ENCODE measurements at regions not wholly inside any gene's neighbourhood (a gene's known extent, or its start where the extent isn't known, plus 50 kb on each side); places are given as distances from the start of the nearest gene placed in this dataset.
"Not testable (repeated sequence)": the region's sequence is repeated elsewhere in the genome, so short reads cannot be mapped to it uniquely, and the experiment has no call there.

GRCh38 chr7:66461397-66461796 lies 167.3 kb upstream of the KCTD7 start:
- not testable (repeated sequence) for H2AK5ac ChIP-seq (ENCODE audit: low read length); H3K4me3 ChIP-seq (ENCODE audit: low read depth, low read length); H3K27me3 ChIP-seq (ENCODE audit: insufficient read depth, low read length); H2BK120ac ChIP-seq (ENCODE audit: insufficient read depth, low read length, poor library complexity); H2AFZ ChIP-seq (ENCODE audit: insufficient read depth, low read length, poor library complexity); H3K18ac ChIP-seq (ENCODE audit: low read length); H2BK12ac ChIP-seq (ENCODE audit: low read length); H4K12ac ChIP-seq (ENCODE audit: low read depth, low read length); H3K4ac ChIP-seq (ENCODE audit: low read depth, low read length); H3K23ac ChIP-seq (ENCODE audit: low read length); H3K79me1 ChIP-seq (ENCODE audit: low read length); H3K4me1 ChIP-seq (ENCODE audit: control insufficient read depth in 1 of 2, insufficient read depth in 2 of 2, low read length in 2 of 2); H3K4me2 ChIP-seq (ENCODE audit: low read length); DNase-seq; H3K9me3 ChIP-seq (ENCODE audit: insufficient read depth, low read depth, low read length); H3K9ac ChIP-seq (ENCODE audit: low read length); H3K14ac ChIP-seq (ENCODE audit: low read length); H3K79me2 ChIP-seq (ENCODE audit: control insufficient read depth, insufficient read depth, low read length, poor library complexity); H3K27ac ChIP-seq (ENCODE audit: low read depth, low read length); H2BK5ac ChIP-seq (ENCODE audit: low read depth, low read length, poor library complexity); H4K91ac ChIP-seq (ENCODE audit: low read depth, low read length); H4K8ac ChIP-seq (ENCODE audit: low read depth, low read length); H3K36me3 ChIP-seq (ENCODE audit: control insufficient read depth in 1 of 2, insufficient read depth in 2 of 2, low read length in 2 of 2)
- WGBS (ENCODE audit: extremely low coverage, insufficient coverage, insufficient read length), result no CpG with 5 or more reads among the region's 4 CpGs

GRCh38 chr7:66462831-66463230 lies 165.8 kb upstream of the KCTD7 start:
- H3K27ac ChIP-seq (ENCODE audit: low read depth, low read length); H2BK12ac ChIP-seq (ENCODE audit: low read length); H4K12ac ChIP-seq (ENCODE audit: low read depth, low read length); H3K23ac ChIP-seq (ENCODE audit: low read length); H3K4ac ChIP-seq (ENCODE audit: low read depth, low read length); H3K9ac ChIP-seq (ENCODE audit: low read length); H3K4me3 ChIP-seq (ENCODE audit: low read depth, low read length); H2AFZ ChIP-seq (ENCODE audit: insufficient read depth, low read length, poor library complexity); H3K4me2 ChIP-seq (ENCODE audit: low read length); H3K79me1 ChIP-seq (ENCODE audit: low read length); H3K4me1 ChIP-seq (ENCODE audit: control insufficient read depth in 1 of 2, insufficient read depth in 2 of 2, low read length in 2 of 2); H3K9me3 ChIP-seq (ENCODE audit: insufficient read depth, low read depth, low read length); H4K8ac ChIP-seq (ENCODE audit: low read depth, low read length); H2AK5ac ChIP-seq (ENCODE audit: low read length); H3K27me3 ChIP-seq (ENCODE audit: insufficient read depth, low read length); H3K14ac ChIP-seq (ENCODE audit: low read length); H2BK5ac ChIP-seq (ENCODE audit: low read depth, low read length, poor library complexity); H2BK120ac ChIP-seq (ENCODE audit: insufficient read depth, low read length, poor library complexity); H3K36me3 ChIP-seq (ENCODE audit: control insufficient read depth in 1 of 2, insufficient read depth in 2 of 2, low read length in 2 of 2); H3K79me2 ChIP-seq (ENCODE audit: control insufficient read depth, insufficient read depth, low read length, poor library complexity); H4K91ac ChIP-seq (ENCODE audit: low read depth, low read length); H3K18ac ChIP-seq (ENCODE audit: low read length): not testable (repeated sequence)
- peak; percentile 67 to 84 for DNase-seq
- WGBS (ENCODE audit: extremely low coverage, insufficient coverage, insufficient read length), result no CpG with 5 or more reads among the region's 4 CpGs

DNA sequence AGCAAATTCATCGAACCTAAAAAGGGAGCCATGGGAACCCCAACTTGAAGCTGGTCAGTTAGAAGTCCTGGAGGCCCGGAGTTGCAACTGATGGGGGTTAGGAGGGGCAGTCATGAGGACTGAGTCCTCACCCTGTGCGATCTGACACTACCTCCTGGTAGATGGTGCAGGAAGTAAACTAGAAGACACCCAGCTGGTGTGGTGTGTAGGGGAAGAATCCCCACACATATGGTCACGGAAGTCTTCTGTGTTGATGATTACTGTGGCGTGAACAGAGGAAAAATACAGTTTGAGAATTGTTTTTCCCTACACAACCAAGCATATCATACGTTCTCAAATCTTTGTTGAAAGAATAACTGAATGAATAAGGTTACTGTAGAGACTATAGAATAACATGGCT lies 164.6 kb upstream of the KCTD7 start:
- H3K4me2 ChIP-seq (ENCODE audit: low read length), result no peak overlapping the region
- no peak overlapping the region for H3K27ac ChIP-seq (ENCODE audit: low read depth, low read length)
- no peak overlapping the region for H4K91ac ChIP-seq (ENCODE audit: low read depth, low read length)
- H4K12ac ChIP-seq (ENCODE audit: low read depth, low read length), result no peak overlapping the region
- H2BK12ac ChIP-seq (ENCODE audit: low read length), result no peak overlapping the region
- no peaks in the 10 kb centered on the region for H3K4me1 ChIP-seq (ENCODE audit: control insufficient read depth in 1 of 2, insufficient read depth in 2 of 2, low read length in 2 of 2)
- no peak overlapping the region for H2BK120ac ChIP-seq (ENCODE audit: insufficient read depth, low read length, poor library complexity)
- H3K18ac ChIP-seq (ENCODE audit: low read length), result no peak overlapping the region
- H3K27me3 ChIP-seq (ENCODE audit: insufficient read depth, low read length), result no peaks in the 10 kb centered on the region
- DNase-seq, result no peak
- no peak overlapping the region for H3K4me3 ChIP-seq (ENCODE audit: low read depth, low read length)
- no peak overlapping the region for H3K14ac ChIP-seq (ENCODE audit: low read length)
- no peak overlapping the region for H3K23ac ChIP-seq (ENCODE audit: low read length)
- H3K9ac ChIP-seq (ENCODE audit: low read length), result no peak overlapping the region
- no CpG with 5 or more reads among the region's 6 CpGs for WGBS (ENCODE audit: extremely low coverage, insufficient coverage, insufficient read length)
- no peaks in the 10 kb centered on the region for H3K9me3 ChIP-seq (ENCODE audit: insufficient read depth, low read depth, low read length)
- H3K36me3 ChIP-seq (ENCODE audit: control insufficient read depth in 1 of 2, insufficient read depth in 2 of 2, low read length in 2 of 2), result no peaks in the 10 kb centered on the region
- no peak overlapping the region for H2AK5ac ChIP-seq (ENCODE audit: low read length)
- no peak overlapping the region for H2BK5ac ChIP-seq (ENCODE audit: low read depth, low read length, poor library complexity)
- no peak overlapping the region for H4K8ac ChIP-seq (ENCODE audit: low read depth, low read length)
- no peaks in the 10 kb centered on the region for H3K79me2 ChIP-seq (ENCODE audit: control insufficient read depth, insufficient read depth, low read length, poor library complexity)
- no peak overlapping the region for H2AFZ ChIP-seq (ENCODE audit: insufficient read depth, low read length, poor library complexity)
- no peak overlapping the region for H3K4ac ChIP-seq (ENCODE audit: low read depth, low read length)
- no peaks in the 10 kb centered on the region for H3K79me1 ChIP-seq (ENCODE audit: low read length)

DNA sequence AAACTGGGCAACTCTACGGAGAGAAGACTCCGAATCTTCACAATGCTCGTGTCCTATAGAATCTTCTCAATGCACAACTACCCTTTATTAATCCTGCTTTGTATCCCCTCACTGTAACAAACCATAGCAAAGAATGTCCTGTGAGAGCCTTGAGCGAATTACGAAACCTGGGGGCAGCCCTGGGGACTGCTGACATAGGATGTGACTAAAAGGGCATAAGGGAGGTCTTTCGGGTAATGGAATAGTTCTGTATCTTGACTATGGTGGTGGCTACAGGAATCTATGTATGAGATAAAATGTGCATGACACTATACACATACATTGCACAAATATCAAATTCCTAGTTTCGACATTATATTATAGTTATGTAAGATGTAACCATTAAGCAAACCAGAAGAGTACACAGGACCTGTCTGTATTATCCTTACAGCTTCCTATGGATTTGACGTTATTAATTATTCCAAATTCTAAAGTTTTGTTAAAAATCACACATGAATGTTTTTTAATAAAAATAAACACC lies 162.5 kb upstream of the KCTD7 start:
- Histone ChIP-seq H3K23ac (ENCODE audit: low read length) (no peak overlapping the region), H3K9me3 (ENCODE audit: insufficient read depth, low read depth, low read length) (no peaks in the 10 kb centered on the region)
- WGBS (ENCODE audit: extremely low coverage, insufficient coverage, insufficient read length), result no CpG with 5 or more reads among the region's 8 CpGs

More for the DNA sequence above, 162.5 kb upstream of the KCTD7 start:
- Histone ChIP-seq H3K27me3 (ENCODE audit: insufficient read depth, low read length) (no peaks in the 10 kb centered on the region), H4K12ac (ENCODE audit: low read depth, low read length) (no peak overlapping the region), H3K4ac (ENCODE audit: low read depth, low read length) (no peak overlapping the region), H3K18ac (ENCODE audit: low read length) (no peak overlapping the region), H3K4me2 (ENCODE audit: low read length) (no peak overlapping the region), H2BK120ac (ENCODE audit: insufficient read depth, low read length, poor library complexity) (no peak overlapping the region), H4K91ac (ENCODE audit: low read depth, low read length) (no peak overlapping the region), H3K4me1 (ENCODE audit: control insufficient read depth in 1 of 2, insufficient read depth in 2 of 2, low read length in 2 of 2) (no peaks in the 10 kb centered on the region), H3K4me3 (ENCODE audit: low read depth, low read length) (no peak overlapping the region), H3K79me1 (ENCODE audit: low read length) (no peaks in the 10 kb centered on the region), H3K27ac (ENCODE audit: low read depth, low read length) (no peak overlapping the region), H4K8ac (ENCODE audit: low read depth, low read length) (no peak overlapping the region), H3K9ac (ENCODE audit: low read length) (no peak overlapping the region), H3K79me2 (ENCODE audit: control insufficient read depth, insufficient read depth, low read length, poor library complexity) (no peaks in the 10 kb centered on the region), H2AFZ (ENCODE audit: insufficient read depth, low read length, poor library complexity) (no peak overlapping the region), H3K36me3 (ENCODE audit: control insufficient read depth in 1 of 2, insufficient read depth in 2 of 2, low read length in 2 of 2) (no peaks in the 10 kb centered on the region), H2BK12ac (ENCODE audit: low read length) (no peak overlapping the region), H2BK5ac (ENCODE audit: low read depth, low read length, poor library complexity) (no peak overlapping the region), H2AK5ac (ENCODE audit: low read length) (no peak overlapping the region), H3K14ac (ENCODE audit: low read length) (no peak overlapping the region)
- peak; percentile 10 to 47 for DNase-seq
